ENCODE measurements at regions not wholly inside any gene's neighbourhood (a gene's known extent, or its start where the extent isn't known, plus 50 kb on each side); places are given as distances from the start of the nearest gene placed in this dataset.
"Not testable (repeated sequence)": the region's sequence is repeated elsewhere in the genome, so short reads cannot be mapped to it uniquely, and the experiment has no call there.

- intact Hi-C loops (cut with DNase I): no loop called here
- H3K27me3 ChIP-seq: no peaks in the 10 kb centered on the region
- H3K27ac ChIP-seq: no peak overlapping the region
- H3K36me3 ChIP-seq: no peaks in the 10 kb centered on the region
- H3K4me1 ChIP-seq: no peaks in the 10 kb centered on the region
- TF ChIP-seq POLR2A (IDR thresholded peaks at IDR 0.05) (no peak), POLR2AphosphoS5 (IDR thresholded peaks at IDR 0.05; ENCODE audit: insufficient read depth in 1 of 2, low read depth in 1 of 2) (no peak), CTCF (IDR thresholded peaks at IDR 0.05) (no peak)
- no peak for DNase-seq (ENCODE audit: extremely low spot score in 2 of 2)
- no peak overlapping the region for H3K4me3 ChIP-seq
- H3K9me3 ChIP-seq: no peaks in the 10 kb centered on the region
These were observed 200.5 kb downstream of the PCDH20 start for GRCh38 chr13:61215116-61215515.

- TF ChIP-seq CTCF (IDR thresholded peaks at IDR 0.05) (no peak), POLR2AphosphoS5 (IDR thresholded peaks at IDR 0.05; ENCODE audit: insufficient read depth in 1 of 2, low read depth in 1 of 2) (no peak), POLR2A (IDR thresholded peaks at IDR 0.05) (no peak)
- Histone ChIP-seq H3K9me3 (no peaks in the 10 kb centered on the region), H3K27me3 (no peaks in the 10 kb centered on the region), H3K27ac (no peak overlapping the region), H3K36me3 (no peaks in the 10 kb centered on the region), H3K4me1 (no peaks in the 10 kb centered on the region), H3K4me3 (no peak overlapping the region)
- no peak for DNase-seq (ENCODE audit: extremely low spot score in 2 of 2)
- intact Hi-C loops (cut with DNase I): no loop called here
These were observed 201.1 kb downstream of the PCDH20 start for GRCh38 chr13:61214551-61214950.

- H3K27ac ChIP-seq; H3K27me3 ChIP-seq; H3K4me1 ChIP-seq; H3K36me3 ChIP-seq; DNase-seq (ENCODE audit: extremely low spot score in 2 of 2); H3K9me3 ChIP-seq; H3K4me3 ChIP-seq; intact Hi-C loops (cut with DNase I): not testable (repeated sequence)
These were observed 209.8 kb downstream of the PCDH20 start for GRCh38 chr13:61205898-61206297.

GRCh38 chr13:61204025-61204424 lies 211.6 kb downstream of the PCDH20 start:
- Histone ChIP-seq H3K4me3 (no peak overlapping the region), H3K4me1 (no peaks in the 10 kb centered on the region), H3K36me3 (no peaks in the 10 kb centered on the region), H3K27me3 (no peaks in the 10 kb centered on the region), H3K27ac (no peak overlapping the region), H3K9me3 (no peaks in the 10 kb centered on the region)
- intact Hi-C loops (cut with DNase I): no loop called here
- TF ChIP-seq POLR2A (IDR thresholded peaks at IDR 0.05) (no peak), POLR2AphosphoS5 (IDR thresholded peaks at IDR 0.05; ENCODE audit: insufficient read depth in 1 of 2, low read depth in 1 of 2) (no peak), CTCF (IDR thresholded peaks at IDR 0.05) (no peak)
- no peak for DNase-seq (ENCODE audit: extremely low spot score in 2 of 2)

GRCh38 chr13:61202042-61202441 lies 213.6 kb downstream of the PCDH20 start:
- H3K4me3 ChIP-seq: no peak overlapping the region
- H3K4me1 ChIP-seq: no peaks in the 10 kb centered on the region
- no peak overlapping the region for H3K27ac ChIP-seq
- no peak for TF ChIP-seq CTCF (IDR thresholded peaks at IDR 0.05)
- H3K27me3 ChIP-seq: no peaks in the 10 kb centered on the region
- no peak for DNase-seq (ENCODE audit: extremely low spot score in 2 of 2)
- intact Hi-C loops (cut with DNase I): no loop called here
- H3K36me3 ChIP-seq: no peaks in the 10 kb centered on the region
- H3K9me3 ChIP-seq: no peaks in the 10 kb centered on the region

- no peak for DNase-seq (ENCODE audit: extremely low spot score in 2 of 2)
- Histone ChIP-seq H3K27me3 (no peaks in the 10 kb centered on the region), H3K27ac (no peak overlapping the region), H3K9me3 (no peaks in the 10 kb centered on the region), H3K36me3 (no peaks in the 10 kb centered on the region), H3K4me1 (no peaks in the 10 kb centered on the region), H3K4me3 (no peak overlapping the region)
- intact Hi-C loops (cut with DNase I): no loop called here
- no peak for TF ChIP-seq CTCF (IDR thresholded peaks at IDR 0.05)
These were observed 222.8 kb downstream of the PCDH20 start for GRCh38 chr13:61192826-61193225.

Data from vagina (tissue), 2 donors.